ENCODE measurements at regions not wholly inside any gene's neighbourhood (a gene's known extent, or its start where the extent isn't known, plus 50 kb on each side); places are given as distances from the start of the nearest gene placed in this dataset.

- TF ChIP-seq EZH2 (IDR thresholded peaks at IDR 0.05; ENCODE audit: insufficient read depth, poor library complexity, severe bottlenecking) (no peak), EZH2phosphoT487 (IDR thresholded peaks at IDR 0.05; ENCODE audit: insufficient read depth, low read depth) (no peak)
These were observed 2334.6 kb upstream of the WWC1 start for GRCh38 chr5:165956854-165957253.
